PC-3 (cell line): ENCODE measurements at regions not wholly inside any gene's neighbourhood (a gene's known extent, or its start where the extent isn't known, plus 50 kb on each side); places are given as distances from the start of the nearest gene placed in this dataset.

Experiments
- ATAC-seq: fragments of 200-7000 bp; cut with Tn5 transposase; 2 replicates; pipeline ENCODE4 v1.9.1; 2020; ENCODE audit warnings: mild to moderate bottlenecking, moderate library complexity
- BruUV-seq: library from RNA; stranded (reverse); fragments of 400-500 nt; replicated peaks from 2 replicates; lab custom pipeline; 2021; lab: Mats Ljungman, UMichigan
- CTCF ChIA-PET: fragments of 300-600 bp; sonication (Branson Sonifier 250); formaldehyde crosslinking; loops from one replicate; lab custom pipeline; 2022; ENCODE audit warnings: antibody characterized with exemption; lab: Charles Lee
- POLR2A ChIA-PET: fragments of 300-600 bp; sonication (Branson Sonifier 250); formaldehyde crosslinking; loops from one replicate; lab custom pipeline; 2022; ENCODE audit warnings: antibody characterized with exemption; ENCODE audit not compliant: unreplicated experiment; lab: Charles Lee
- DNase-seq: peaks from one replicate; pipeline ENCODE4 v3.0.0-alpha.2; 2015
- H2AFZ ChIP-seq: fragments of 300-600 bp; sonication (generic); 2 replicates; pipeline ENCODE4 v1.6.0; 2016; ENCODE audit warnings: antibody characterized with exemption, low read length
- H3F3A ChIP-seq: fragments of 300-600 bp; sonication (generic); one replicate; pipeline ENCODE4 v1.6.0; 2017; ENCODE audit warnings: antibody characterized with exemption, low read length, control low read depth, mild to moderate bottlenecking; ENCODE audit not compliant: unreplicated experiment
- H3K27ac ChIP-seq: fragments of 300-600 bp; sonication (generic); 2 replicates; pipeline ENCODE4 v1.5.1; 2016; ENCODE audit warnings: mild to moderate bottlenecking, low read length
- H3K27me3 ChIP-seq: fragments of 300-600 bp; sonication (generic); 2 replicates; pipeline ENCODE4 v1.6.1; 2016; ENCODE audit warnings: low read length, mixed read lengths
- H3K36me3 ChIP-seq: fragments of 300-600 bp; sonication (generic); 2 replicates; pipeline ENCODE4 v1.6.1; 2016; ENCODE audit warnings: low read depth, mixed run types, low read length, mixed read lengths
- H3K4me1 ChIP-seq: fragments of 300-600 bp; sonication (generic); 2 replicates; pipeline ENCODE4 v1.5.1; 2016; ENCODE audit warnings: low read length; ENCODE audit not compliant: insufficient read depth
- H3K4me2 ChIP-seq: fragments of 300-600 bp; sonication (generic); 2 replicates; pipeline ENCODE4 v1.6.0; 2016; ENCODE audit warnings: low read length
- H3K4me3 ChIP-seq: fragments of 300-600 bp; sonication (generic); 2 replicates; pipeline ENCODE4 v1.5.1; 2016; ENCODE audit warnings: mild to moderate bottlenecking, low read length, mixed read lengths
- H3K79me2 ChIP-seq: fragments of 300-600 bp; sonication (generic); 2 replicates; pipeline ENCODE4 v1.6.1; 2017; ENCODE audit warnings: low read length, mixed read lengths
- H3K9ac ChIP-seq: fragments of 300-600 bp; sonication (generic); 2 replicates; pipeline ENCODE4 v1.6.0; 2016; ENCODE audit warnings: mild to moderate bottlenecking, low read length
- H3K9me2 ChIP-seq: fragments of 300-600 bp; sonication (generic); replicated peaks from 2 replicates; pipeline ENCODE4 v1.6.1; 2016; ENCODE audit warnings: mixed run types, low read length, mixed read lengths
- H3K9me3 ChIP-seq: fragments of 300-600 bp; sonication (generic); 2 replicates; pipeline ENCODE4 v1.6.1; 2016; ENCODE audit warnings: low read length, mixed read lengths
- H4K20me1 ChIP-seq: fragments of 300-600 bp; sonication (generic); 2 replicates; pipeline ENCODE4 v1.6.1; 2016; ENCODE audit warnings: low read length, mixed read lengths
- EZH2 ChIP-seq: fragments of 300-600 bp; sonication (generic); IDR thresholded peaks from one replicate; pipeline ENCODE4 v1.6.1; 2017; ENCODE audit warnings: antibody characterized with exemption, mild to moderate bottlenecking, low read length; ENCODE audit not compliant: unreplicated experiment
- EZH2phosphoT487 ChIP-seq: fragments of 300-600 bp; sonication (generic); IDR thresholded peaks from 2 replicates; pipeline ENCODE4 v1.6.1; 2018; ENCODE audit warnings: mild to moderate bottlenecking, antibody characterized with exemption, low read length, borderline replicate concordance
- intact Hi-C: fragments of 100-400 bp; cut with micrococcal nuclease; formaldehyde crosslinking; loops from 2 replicates; pipeline ENCODE4 v1.9.0; 2023
- TF ChIP-seq, protein P1 (sequence below): fragments of 300-600 bp; sonication (generic); conservative IDR thresholded peaks from 2 replicates; pipeline ENCODE4 v1.5.1; 2017; ENCODE audit warnings: antibody characterized with exemption, low read depth, mild to moderate bottlenecking, low read length

DNA sequence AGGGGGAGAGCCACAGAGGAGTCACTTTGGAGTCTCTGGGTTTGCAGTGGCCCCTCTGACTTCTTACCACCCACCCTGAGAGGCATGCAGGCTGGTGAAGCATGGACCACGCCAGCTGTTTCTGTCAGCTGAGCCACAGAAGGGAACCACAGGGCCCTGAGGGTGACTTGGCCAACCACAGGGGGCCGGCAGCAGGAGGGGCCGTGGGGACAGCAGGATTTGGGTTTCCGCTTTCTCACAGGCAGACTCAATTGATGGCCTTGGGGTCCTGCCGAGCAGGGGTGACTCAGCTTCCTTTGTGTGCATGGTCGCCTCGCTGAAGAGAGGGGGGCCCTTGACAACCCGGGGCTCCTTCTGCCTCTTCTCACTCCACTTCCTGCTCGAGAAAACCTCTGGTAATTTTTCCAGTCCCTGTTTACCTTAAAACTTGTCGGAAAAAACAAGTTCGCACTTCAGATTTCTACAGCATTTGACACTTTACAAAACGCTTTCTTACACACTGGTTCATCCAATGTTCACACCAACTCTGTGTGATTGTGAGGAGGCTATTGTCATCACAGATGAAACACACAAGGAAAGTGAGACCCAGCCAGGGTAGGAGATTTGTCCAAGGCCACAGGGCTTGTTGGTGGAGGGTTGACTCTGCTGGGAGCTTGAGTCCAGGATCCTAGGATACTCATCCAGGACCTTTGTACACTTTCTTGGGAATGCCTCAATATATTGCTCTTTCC is 311.2 kb downstream of the LPIN1 start:
- Histone ChIP-seq H3K27me3 (no peaks in the 10 kb centered on the region), H3F3A (no peaks in the 10 kb centered on the region), H3K4me2 (no peak overlapping the region), H3K9me2 (no peaks in the 10 kb centered on the region), H4K20me1 (no peaks in the 10 kb centered on the region), H3K79me2 (no peaks in the 10 kb centered on the region), H3K36me3 (no peaks in the 10 kb centered on the region), H3K27ac (no peak overlapping the region), H2AFZ (no peak overlapping the region), H3K4me1 (peaks cover 18% of the 10 kb centered on the region), H3K9me3 (no peaks in the 10 kb centered on the region), H3K9ac (no peak overlapping the region), H3K4me3 (no peak overlapping the region)
- POLR2A ChIA-PET, result no interaction called here
- intact Hi-C loops, result loop anchor here (10.0 kb wide), 2 partner anchors 193 to 427 kb away; no protein-coding TSS in a partner anchor
- DNase-seq (no peak), ATAC-seq (no peak)
- BruUV-seq, result no TSS peak
- CTCF ChIA-PET, result no interaction called here
- TF ChIP-seq EZH2 (no peak), EZH2phosphoT487 (no peak)
- TF ChIP-seq, protein P1, sequence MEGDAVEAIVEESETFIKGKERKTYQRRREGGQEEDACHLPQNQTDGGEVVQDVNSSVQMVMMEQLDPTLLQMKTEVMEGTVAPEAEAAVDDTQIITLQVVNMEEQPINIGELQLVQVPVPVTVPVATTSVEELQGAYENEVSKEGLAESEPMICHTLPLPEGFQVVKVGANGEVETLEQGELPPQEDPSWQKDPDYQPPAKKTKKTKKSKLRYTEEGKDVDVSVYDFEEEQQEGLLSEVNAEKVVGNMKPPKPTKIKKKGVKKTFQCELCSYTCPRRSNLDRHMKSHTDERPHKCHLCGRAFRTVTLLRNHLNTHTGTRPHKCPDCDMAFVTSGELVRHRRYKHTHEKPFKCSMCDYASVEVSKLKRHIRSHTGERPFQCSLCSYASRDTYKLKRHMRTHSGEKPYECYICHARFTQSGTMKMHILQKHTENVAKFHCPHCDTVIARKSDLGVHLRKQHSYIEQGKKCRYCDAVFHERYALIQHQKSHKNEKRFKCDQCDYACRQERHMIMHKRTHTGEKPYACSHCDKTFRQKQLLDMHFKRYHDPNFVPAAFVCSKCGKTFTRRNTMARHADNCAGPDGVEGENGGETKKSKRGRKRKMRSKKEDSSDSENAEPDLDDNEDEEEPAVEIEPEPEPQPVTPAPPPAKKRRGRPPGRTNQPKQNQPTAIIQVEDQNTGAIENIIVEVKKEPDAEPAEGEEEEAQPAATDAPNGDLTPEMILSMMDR, result no peak

- Histone ChIP-seq H3K36me3 (no peaks in the 10 kb centered on the region), H2AFZ (no peak overlapping the region), H3K27me3 (no peaks in the 10 kb centered on the region), H3K4me3 (no peak overlapping the region), H3K79me2 (no peaks in the 10 kb centered on the region), H3K4me2 (peak overlapping the region; percentile 33), H3K9me3 (no peaks in the 10 kb centered on the region), H3K27ac (no peak overlapping the region), H3K9me2 (no peaks in the 10 kb centered on the region), H4K20me1 (no peaks in the 10 kb centered on the region), H3F3A (no peaks in the 10 kb centered on the region), H3K9ac (no peak overlapping the region), H3K4me1 (peaks cover 18% of the 10 kb centered on the region)
- ChIA-PET POLR2A (no interaction called here), CTCF (interaction anchor here (0.6 kb wide), 1 partner anchor 182 kb away, joined by 4 read pairs; no protein-coding TSS in a partner anchor)
- BruUV-seq, result no TSS peak
- TF ChIP-seq EZH2, result no peak
- intact Hi-C loops, result loop anchor here (10.0 kb wide), 2 partner anchors 195 to 425 kb away; no protein-coding TSS in a partner anchor
- peak; percentile 52 for DNase-seq
- ATAC-seq, result peak; percentile 90
These were observed 313.4 kb downstream of the LPIN1 start for GRCh38 chr2:12059616-12060441.

DNA sequence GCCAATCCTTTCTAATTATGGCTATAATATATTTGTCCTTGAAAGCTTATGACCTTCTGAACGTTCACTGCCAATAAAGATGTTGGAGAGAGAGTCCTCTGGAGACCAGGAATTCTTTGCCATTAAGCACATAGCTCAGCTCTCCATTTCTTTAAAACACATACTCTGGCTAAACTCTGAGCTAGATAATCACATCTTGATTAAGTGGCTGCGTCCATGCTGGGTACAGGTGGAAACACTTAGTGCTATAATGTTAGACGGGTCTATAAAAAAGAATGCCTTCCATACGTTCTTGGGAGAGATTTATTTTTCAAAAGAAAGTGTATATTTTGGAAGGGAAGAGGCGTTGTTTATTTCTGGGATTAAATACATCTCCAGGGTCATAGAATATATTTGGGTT is 314.5 kb downstream of the LPIN1 start:
- H3K9ac ChIP-seq, result no peak overlapping the region
- H3K27ac ChIP-seq, result no peak overlapping the region
- H3K9me3 ChIP-seq, result no peaks in the 10 kb centered on the region
- DNase-seq (no peak), ATAC-seq (no peak)
- H2AFZ ChIP-seq, result no peak overlapping the region
- no peak overlapping the region for H3K4me3 ChIP-seq
- intact Hi-C loops, result no loop called here
- BruUV-seq, result no TSS peak
- H3K79me2 ChIP-seq, result no peaks in the 10 kb centered on the region
- H3K4me2 ChIP-seq, result no peak overlapping the region
- H3K36me3 ChIP-seq, result no peaks in the 10 kb centered on the region
- ChIA-PET CTCF (no interaction called here), POLR2A (no interaction called here)
- no peaks in the 10 kb centered on the region for H3K9me2 ChIP-seq
- H3K4me1 ChIP-seq, result peaks cover 18% of the 10 kb centered on the region
- no peaks in the 10 kb centered on the region for H3K27me3 ChIP-seq
- H3F3A ChIP-seq, result no peaks in the 10 kb centered on the region
- H4K20me1 ChIP-seq, result no peaks in the 10 kb centered on the region
- TF ChIP-seq EZH2phosphoT487, result no peak
- TF ChIP-seq EZH2, result no peak
- TF ChIP-seq, protein P1, result no peak
